GM08714 (cell line): ENCODE measurements at regions not wholly inside any gene's neighbourhood (a gene's known extent, or its start where the extent isn't known, plus 50 kb on each side); places are given as distances from the start of the nearest gene placed in this dataset.

ENCODE experiments used
- H3K4me3 ChIP-seq: fragments of 200-500 bp; sonication (Bioruptor generic); 2 replicates; pipeline ENCODE4 v1.5.1; 2014; ENCODE audit warnings: mild to moderate bottlenecking, low read length, inconsistent platforms
- ZNF274 ChIP-seq: IDR thresholded peaks from 2 replicates; pipeline ENCODE4 v1.6.1; 2012; ENCODE audit warnings: mild to moderate bottlenecking, low read depth, low read length

GRCh38 chr4:173960398-173960797 is 323.1 kb downstream of the FBXO8 start:
- no peak for TF ChIP-seq ZNF274
- H3K4me3 ChIP-seq: no peak overlapping the region

- no peak overlapping the region for H3K4me3 ChIP-seq
- no peak for TF ChIP-seq ZNF274
Measured at GRCh38 chr4:173958445-173958844, 325.0 kb downstream of the FBXO8 start.

- no peak overlapping the region for H3K4me3 ChIP-seq
- no peak for TF ChIP-seq ZNF274
Measured at GRCh38 chr4:173943547-173943946, 339.9 kb downstream of the FBXO8 start.

- no peak for TF ChIP-seq ZNF274
- no peak overlapping the region for H3K4me3 ChIP-seq
Measured at GRCh38 chr4:173940146-173940545, 343.3 kb downstream of the FBXO8 start.

- H3K4me3 ChIP-seq: no peak overlapping the region
- TF ChIP-seq ZNF274: no peak
Measured at GRCh38 chr4:173937631-173938270, 345.7 kb downstream of the FBXO8 start.

- no peak overlapping the region for H3K4me3 ChIP-seq
- TF ChIP-seq ZNF274: no peak
Measured at GRCh38 chr4:173936861-173937260, 346.6 kb downstream of the FBXO8 start.

- no peak for TF ChIP-seq ZNF274
Measured at GRCh38 chr4:173935622-173936405, 347.7 kb downstream of the FBXO8 start.

GRCh38 chr4:173934933-173935620 is 348.4 kb downstream of the FBXO8 start:
- no peak for TF ChIP-seq ZNF274
- no peak overlapping the region for H3K4me3 ChIP-seq

More at GRCh38 chr4:173935622-173936405, 347.7 kb downstream of the FBXO8 start:
- no peak overlapping the region for H3K4me3 ChIP-seq

GRCh38 chr4:173934201-173934600 is 349.3 kb downstream of the FBXO8 start:
- TF ChIP-seq ZNF274: no peak
- H3K4me3 ChIP-seq: no peak overlapping the region

GRCh38 chr4:173932701-173933100 is 350.8 kb downstream of the FBXO8 start:
- no peak for TF ChIP-seq ZNF274
- no peak overlapping the region for H3K4me3 ChIP-seq

- no peak overlapping the region for H3K4me3 ChIP-seq
- TF ChIP-seq ZNF274: no peak
Measured at GRCh38 chr4:173930329-173930967, 353.0 kb downstream of the FBXO8 start.

GRCh38 chr4:173929921-173930320 is 353.5 kb downstream of the FBXO8 start:
- TF ChIP-seq ZNF274: no peak
- no peak overlapping the region for H3K4me3 ChIP-seq

- no peak for TF ChIP-seq ZNF274
Measured at GRCh38 chr4:173924561-173924960, 358.9 kb downstream of the FBXO8 start.

GRCh38 chr4:173919861-173920260 is 363.6 kb downstream of the FBXO8 start:
- no peak overlapping the region for H3K4me3 ChIP-seq
- TF ChIP-seq ZNF274: no peak

More at GRCh38 chr4:173924561-173924960, 358.9 kb downstream of the FBXO8 start:
- no peak overlapping the region for H3K4me3 ChIP-seq
